H9 (cell line): ENCODE measurements at regions not wholly inside any gene's neighbourhood (a gene's known extent, or its start where the extent isn't known, plus 50 kb on each side); places are given as distances from the start of the nearest gene placed in this dataset.

ENCODE experiments used
- DNase-seq: peaks from one replicate; pipeline ENCODE4 v3.0.0-alpha.2; 2017
- H2AFZ ChIP-seq: one replicate; pipeline ENCODE4 v1.6.1; 2013; ENCODE audit warnings: mild to moderate bottlenecking, low read length, control low read depth, moderate library complexity
- H2AK5ac ChIP-seq: 2 replicates; pipeline ENCODE4 v1.6.1; 2013; ENCODE audit warnings: low read length, control low read depth, mixed read lengths; ENCODE audit not compliant: insufficient read length
- H2BK120ac ChIP-seq: one replicate; pipeline ENCODE4 v1.6.1; 2013; ENCODE audit warnings: low read depth, mild to moderate bottlenecking, low read length, control low read depth, inconsistent platforms; ENCODE audit not compliant: poor library complexity, severe bottlenecking
- H2BK12ac ChIP-seq: 2 replicates; pipeline ENCODE4 v1.6.1; 2013; ENCODE audit warnings: low read length, control low read depth, mixed read lengths, low read depth; ENCODE audit not compliant: insufficient read length
- H2BK15ac ChIP-seq: 2 replicates; pipeline ENCODE4 v1.6.1; 2013; ENCODE audit warnings: low read depth, low read length, control low read depth
- H2BK20ac ChIP-seq: one replicate; pipeline ENCODE4 v1.6.1; 2013; ENCODE audit warnings: low read depth, mild to moderate bottlenecking, low read length, control low read depth, inconsistent platforms; ENCODE audit not compliant: poor library complexity, severe bottlenecking
- H2BK5ac ChIP-seq: 2 replicates; pipeline ENCODE4 v1.6.1; 2013; ENCODE audit warnings: low read length, control low read depth, mixed read lengths; ENCODE audit not compliant: insufficient read length
- H3K14ac ChIP-seq: 2 replicates; pipeline ENCODE4 v1.6.1; 2013; ENCODE audit warnings: low read length, control low read depth; ENCODE audit not compliant: insufficient read depth
- H3K18ac ChIP-seq: 2 replicates; pipeline ENCODE4 v1.6.1; 2013; ENCODE audit warnings: low read depth, mild to moderate bottlenecking, mixed read lengths, low read length, control low read depth; ENCODE audit not compliant: insufficient read length
- H3K23ac ChIP-seq: 2 replicates; pipeline ENCODE4 v1.6.1; 2013; ENCODE audit warnings: low read length, control low read depth, mixed read lengths, low read depth; ENCODE audit not compliant: insufficient read length
- H3K23me2 ChIP-seq: 2 replicates; pipeline ENCODE4 v1.6.1; 2013; ENCODE audit warnings: low read depth, mild to moderate bottlenecking, mixed read lengths, low read length, control low read depth; ENCODE audit not compliant: insufficient read length, poor library complexity, severe bottlenecking
- H3K27ac ChIP-seq: 2 replicates; pipeline ENCODE4 v1.5.1; 2013; ENCODE audit warnings: low read length, control low read depth, mixed read lengths, low read depth; ENCODE audit not compliant: insufficient read length
- H3K27me3 ChIP-seq: 2 replicates; pipeline ENCODE4 v1.6.1; 2013; ENCODE audit warnings: low read length, control low read depth, inconsistent platforms; ENCODE audit not compliant: insufficient read depth
- H3K4ac ChIP-seq: 2 replicates; pipeline ENCODE4 v1.6.1; 2013; ENCODE audit warnings: low read depth, mild to moderate bottlenecking, control low read depth, inconsistent platforms, low read length, moderate library complexity
- H3K4me1 ChIP-seq: 2 replicates; pipeline ENCODE4 v1.6.1; 2013; ENCODE audit warnings: low read length, control low read depth, inconsistent platforms; ENCODE audit not compliant: insufficient read depth
- H3K4me2 ChIP-seq: 2 replicates; pipeline ENCODE4 v1.6.1; 2013; ENCODE audit warnings: low read length, control low read depth, mixed read lengths; ENCODE audit not compliant: insufficient read length, insufficient read depth
- H3K56ac ChIP-seq: 2 replicates; pipeline ENCODE4 v1.6.1; 2013; ENCODE audit warnings: low read depth, mild to moderate bottlenecking, mixed read lengths, low read length, control low read depth; ENCODE audit not compliant: insufficient read length
- H3K79me1 ChIP-seq: 2 replicates; pipeline ENCODE4 v1.6.1; 2013; ENCODE audit warnings: low read depth, mild to moderate bottlenecking, moderate library complexity, low read length, control low read depth, inconsistent platforms; ENCODE audit not compliant: insufficient read depth, poor library complexity, severe bottlenecking
- H3K79me2 ChIP-seq: 2 replicates; pipeline ENCODE4 v1.6.1; 2013; ENCODE audit warnings: low read length, control low read depth, inconsistent platforms; ENCODE audit not compliant: insufficient read depth
- H3K9ac ChIP-seq: 2 replicates; pipeline ENCODE4 v1.6.1; 2013; ENCODE audit warnings: low read length, control low read depth, mixed read lengths; ENCODE audit not compliant: insufficient read length; ENCODE audit errors: extremely low read depth
- H3K9me3 ChIP-seq: one replicate; pipeline ENCODE4 v1.6.1; 2013; ENCODE audit warnings: low read depth, low read length, inconsistent platforms; ENCODE audit not compliant: control insufficient read depth
- H3T11ph ChIP-seq: one replicate; pipeline ENCODE4 v1.6.1; 2013; ENCODE audit warnings: mild to moderate bottlenecking, low read length, control low read depth, inconsistent platforms
- H4K20me1 ChIP-seq: one replicate; pipeline ENCODE4 v1.6.1; 2013; ENCODE audit not compliant: control insufficient read depth, insufficient read length, insufficient read depth
- H4K5ac ChIP-seq: 2 replicates; pipeline ENCODE4 v1.6.1; 2013; ENCODE audit warnings: low read depth, mild to moderate bottlenecking, mixed read lengths, low read length, control low read depth; ENCODE audit not compliant: insufficient read length
- H4K8ac ChIP-seq: replicated peaks from 2 replicates; pipeline ENCODE4 v1.6.1; 2013; ENCODE audit warnings: low read length, control low read depth, mixed read lengths, low read depth; ENCODE audit not compliant: insufficient read length
- H4K91ac ChIP-seq: 2 replicates; pipeline ENCODE4 v1.6.1; 2013; ENCODE audit warnings: low read depth, mild to moderate bottlenecking, moderate library complexity, mixed read lengths, low read length, control low read depth; ENCODE audit not compliant: insufficient read length
- H3K27ac Mint-ChIP-seq, 3 experiments: 2 replicates in 2 of 3; 3 replicates in 1 of 3; pipeline ENCODE4 v1.8.0; 2020 to 2021; ENCODE audit warnings: mixed read lengths in 3 of 3, mild to moderate bottlenecking in 1 of 3, moderate library complexity in 1 of 3
- H3K27me3 Mint-ChIP-seq: 2 replicates; pipeline ENCODE4 v1.8.0; 2021; ENCODE audit warnings: low read depth, mild to moderate bottlenecking, moderate library complexity, mixed read lengths
- H3K36me3 Mint-ChIP-seq, 3 experiments: 2 replicates in 2 of 3; 3 replicates in 1 of 3; pipeline ENCODE4 v1.8.0; 2020 to 2021; ENCODE audit warnings: low read depth in 3 of 3, mixed read lengths in 3 of 3; ENCODE audit not compliant: insufficient read depth in 1 of 3
- H3K4me1 Mint-ChIP-seq, 2 experiments: 2 replicates each; pipeline ENCODE4 v1.8.0; 2020; ENCODE audit warnings: mixed read lengths in 2 of 2
- H3K4me3 Mint-ChIP-seq, 2 experiments: 2 replicates in 1 of 2; 3 replicates in 1 of 2; pipeline ENCODE4 v1.8.0; 2020 to 2021; ENCODE audit warnings: mild to moderate bottlenecking in 2 of 2, mixed read lengths in 2 of 2, moderate library complexity in 1 of 2
- H3K9me3 Mint-ChIP-seq, 2 experiments: 2 replicates in 1 of 2; 3 replicates in 1 of 2; pipeline ENCODE4 v1.8.0; 2020; ENCODE audit warnings: mild to moderate bottlenecking in 2 of 2, mixed read lengths in 2 of 2, moderate library complexity in 1 of 2
- CTCF ChIP-seq: fragments of 200-600 bp; sonication (generic); conservative IDR thresholded peaks from 3 replicates; pipeline ENCODE4 v1.8.0; 2021; ENCODE audit warnings: antibody characterized with exemption, mild to moderate bottlenecking
- WGBS: extraction: QIAGEN DNeasy Blood & Tissue Kit; methylation state at CpG from one replicate; pipeline ENCODE4 v1.1.7; 2013; ENCODE audit warnings: missing lambda C conversion rate, low lambda C conversion rate, mixed read lengths; ENCODE audit not compliant: insufficient read length; ENCODE audit errors: extremely low coverage; 5-methylcytosine and 5-hydroxymethylcytosine counted together

DNA sequence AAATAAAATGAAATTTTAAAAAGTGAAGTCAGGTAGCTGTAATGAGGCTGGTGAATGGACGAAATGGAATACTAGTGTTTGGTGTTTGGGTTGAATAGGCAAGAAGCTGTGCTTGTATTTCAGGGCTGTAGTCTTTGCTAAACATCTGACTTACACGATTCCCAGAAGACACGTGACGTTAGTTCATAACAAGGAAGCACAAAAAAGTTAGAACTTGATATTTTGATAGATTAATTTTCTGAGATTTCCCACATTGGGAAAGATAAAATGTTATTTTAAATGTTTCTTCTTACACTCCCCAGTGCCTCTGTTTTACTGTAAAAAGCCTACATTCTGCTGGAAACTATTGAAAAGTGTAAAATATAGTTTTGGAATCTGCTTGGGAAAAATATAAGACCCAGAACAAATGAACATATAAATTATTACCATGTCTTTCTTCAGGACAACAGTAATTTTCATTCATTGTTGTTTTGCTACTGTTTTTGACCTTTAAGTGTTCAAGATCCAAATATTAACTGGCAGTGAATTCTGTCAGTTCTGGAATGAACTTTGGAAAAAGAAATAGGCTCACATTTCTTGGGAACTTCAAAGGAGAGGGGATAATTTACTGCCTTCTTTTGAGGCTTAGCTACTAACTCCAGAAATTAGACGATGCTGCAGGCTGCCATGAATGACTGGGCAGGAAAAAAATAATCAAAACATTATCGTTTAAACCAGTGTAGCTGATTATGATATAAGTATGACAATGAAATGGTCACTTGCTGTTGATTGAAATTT lies 241.3 kb downstream of the SLITRK6 start:
- no peak overlapping the region for H2BK15ac ChIP-seq
- no peaks in the 10 kb centered on the region for H3K23me2 ChIP-seq
- H2BK12ac ChIP-seq, result no peak overlapping the region
- no peaks in the 10 kb centered on the region for H4K20me1 ChIP-seq
- H3K4ac ChIP-seq, result no peak overlapping the region
- DNase-seq, result no peak
- no peaks in the 10 kb centered on the region for H3K9me3 ChIP-seq
- no peak overlapping the region for H3T11ph ChIP-seq
- no peak overlapping the region for H2AFZ ChIP-seq
- no peak overlapping the region for H2AK5ac ChIP-seq
- no peaks in the 10 kb centered on the region for H3K9me3 Mint-ChIP-seq
- H3K4me1 ChIP-seq, result no peaks in the 10 kb centered on the region
- no peak overlapping the region for H3K18ac ChIP-seq
- H3K36me3 Mint-ChIP-seq, result no peaks in the 10 kb centered on the region
- no peak overlapping the region for H3K23ac ChIP-seq
- no peak overlapping the region for H2BK5ac ChIP-seq
- H3K27me3 ChIP-seq, result no peaks in the 10 kb centered on the region
- H3K79me2 ChIP-seq, result no peaks in the 10 kb centered on the region
- H3K79me1 ChIP-seq, result no peaks in the 10 kb centered on the region
- H3K4me1 Mint-ChIP-seq, result peaks cover 5 to 6% of the 10 kb centered on the region in 2 experiments; a peak in 2 of 4 replicates
- no peaks in the 10 kb centered on the region for H3K27me3 Mint-ChIP-seq
- no peak overlapping the region; a peak in 1 of 7 replicates for H3K27ac Mint-ChIP-seq
- H3K4me2 ChIP-seq, result no peak overlapping the region
- H3K9ac ChIP-seq, result no peak overlapping the region
- H4K91ac ChIP-seq, result no peak overlapping the region
- no CpG with 5 or more reads among the region's 6 CpGs for WGBS
- H3K27ac ChIP-seq, result no peak overlapping the region
- no peak overlapping the region for H4K5ac ChIP-seq
- H2BK20ac ChIP-seq, result no peak overlapping the region
- no peak overlapping the region for H3K56ac ChIP-seq
- H3K14ac ChIP-seq, result no peak overlapping the region
- no peak overlapping the region for H2BK120ac ChIP-seq
- H3K4me3 Mint-ChIP-seq, result no peak overlapping the region
- H4K8ac ChIP-seq, result no peak overlapping the region
- no peak for TF ChIP-seq CTCF
